ENCODE measurements at regions not wholly inside any gene's neighbourhood (a gene's known extent, or its start where the extent isn't known, plus 50 kb on each side); places are given as distances from the start of the nearest gene placed in this dataset.

DNA sequence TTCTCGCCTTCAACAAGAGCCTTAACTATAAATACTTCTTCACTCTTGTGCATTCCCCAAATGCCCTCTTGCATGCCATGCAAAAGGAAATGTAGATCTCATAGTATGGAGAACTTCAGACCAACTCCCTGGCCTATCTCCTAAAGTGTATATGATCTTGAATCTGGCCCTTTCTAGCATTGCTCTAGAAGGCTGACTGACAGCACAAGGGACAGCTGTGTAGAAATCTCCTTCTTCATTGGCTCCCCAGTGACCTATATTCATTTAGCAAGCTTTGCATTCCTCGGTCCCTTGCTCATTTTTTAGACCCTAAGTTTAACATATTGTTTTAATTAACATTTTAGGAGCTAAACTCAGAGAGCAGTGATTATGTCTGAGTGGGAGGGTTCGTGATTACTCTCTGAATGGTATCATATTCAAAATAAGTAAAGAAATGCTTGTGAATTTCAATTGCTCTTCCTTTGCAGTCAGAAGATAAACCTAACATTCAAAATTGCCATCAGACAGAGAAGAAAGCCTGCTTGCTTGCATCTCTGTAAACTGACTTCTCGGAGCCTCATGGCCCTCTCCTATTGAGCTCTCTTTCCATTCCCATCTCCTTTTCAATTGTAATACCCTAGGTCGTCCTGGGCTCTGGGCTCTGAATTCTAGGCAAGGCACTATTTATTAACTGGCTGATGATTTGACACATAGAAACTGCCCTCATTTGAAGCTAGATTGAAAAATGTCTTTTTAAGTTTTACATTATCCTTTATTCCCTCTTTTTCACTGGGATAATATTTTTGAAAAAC, 120.3 kb upstream of the PRKG2 start:
- H3K36me3 ChIP-seq (ENCODE audit: insufficient read depth, low read length): no peaks in the 10 kb centered on the region
- H3K79me2 ChIP-seq (replicated peaks; ENCODE audit: insufficient read depth, low read length): no peaks in the 10 kb centered on the region
- no peaks in the 10 kb centered on the region for H3K9me2 ChIP-seq (ENCODE audit: insufficient read depth, low read length)
- H3F3A ChIP-seq (ENCODE audit: insufficient read depth, low read length, poor library complexity, severe bottlenecking): no peaks in the 10 kb centered on the region
- TF ChIP-seq, protein P1, sequence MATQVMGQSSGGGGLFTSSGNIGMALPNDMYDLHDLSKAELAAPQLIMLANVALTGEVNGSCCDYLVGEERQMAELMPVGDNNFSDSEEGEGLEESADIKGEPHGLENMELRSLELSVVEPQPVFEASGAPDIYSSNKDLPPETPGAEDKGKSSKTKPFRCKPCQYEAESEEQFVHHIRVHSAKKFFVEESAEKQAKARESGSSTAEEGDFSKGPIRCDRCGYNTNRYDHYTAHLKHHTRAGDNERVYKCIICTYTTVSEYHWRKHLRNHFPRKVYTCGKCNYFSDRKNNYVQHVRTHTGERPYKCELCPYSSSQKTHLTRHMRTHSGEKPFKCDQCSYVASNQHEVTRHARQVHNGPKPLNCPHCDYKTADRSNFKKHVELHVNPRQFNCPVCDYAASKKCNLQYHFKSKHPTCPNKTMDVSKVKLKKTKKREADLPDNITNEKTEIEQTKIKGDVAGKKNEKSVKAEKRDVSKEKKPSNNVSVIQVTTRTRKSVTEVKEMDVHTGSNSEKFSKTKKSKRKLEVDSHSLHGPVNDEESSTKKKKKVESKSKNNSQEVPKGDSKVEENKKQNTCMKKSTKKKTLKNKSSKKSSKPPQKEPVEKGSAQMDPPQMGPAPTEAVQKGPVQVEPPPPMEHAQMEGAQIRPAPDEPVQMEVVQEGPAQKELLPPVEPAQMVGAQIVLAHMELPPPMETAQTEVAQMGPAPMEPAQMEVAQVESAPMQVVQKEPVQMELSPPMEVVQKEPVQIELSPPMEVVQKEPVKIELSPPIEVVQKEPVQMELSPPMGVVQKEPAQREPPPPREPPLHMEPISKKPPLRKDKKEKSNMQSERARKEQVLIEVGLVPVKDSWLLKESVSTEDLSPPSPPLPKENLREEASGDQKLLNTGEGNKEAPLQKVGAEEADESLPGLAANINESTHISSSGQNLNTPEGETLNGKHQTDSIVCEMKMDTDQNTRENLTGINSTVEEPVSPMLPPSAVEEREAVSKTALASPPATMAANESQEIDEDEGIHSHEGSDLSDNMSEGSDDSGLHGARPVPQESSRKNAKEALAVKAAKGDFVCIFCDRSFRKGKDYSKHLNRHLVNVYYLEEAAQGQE (IDR thresholded peaks at IDR 0.05; ENCODE audit: borderline replicate concordance): no peak
- TF ChIP-seq, protein P2, sequence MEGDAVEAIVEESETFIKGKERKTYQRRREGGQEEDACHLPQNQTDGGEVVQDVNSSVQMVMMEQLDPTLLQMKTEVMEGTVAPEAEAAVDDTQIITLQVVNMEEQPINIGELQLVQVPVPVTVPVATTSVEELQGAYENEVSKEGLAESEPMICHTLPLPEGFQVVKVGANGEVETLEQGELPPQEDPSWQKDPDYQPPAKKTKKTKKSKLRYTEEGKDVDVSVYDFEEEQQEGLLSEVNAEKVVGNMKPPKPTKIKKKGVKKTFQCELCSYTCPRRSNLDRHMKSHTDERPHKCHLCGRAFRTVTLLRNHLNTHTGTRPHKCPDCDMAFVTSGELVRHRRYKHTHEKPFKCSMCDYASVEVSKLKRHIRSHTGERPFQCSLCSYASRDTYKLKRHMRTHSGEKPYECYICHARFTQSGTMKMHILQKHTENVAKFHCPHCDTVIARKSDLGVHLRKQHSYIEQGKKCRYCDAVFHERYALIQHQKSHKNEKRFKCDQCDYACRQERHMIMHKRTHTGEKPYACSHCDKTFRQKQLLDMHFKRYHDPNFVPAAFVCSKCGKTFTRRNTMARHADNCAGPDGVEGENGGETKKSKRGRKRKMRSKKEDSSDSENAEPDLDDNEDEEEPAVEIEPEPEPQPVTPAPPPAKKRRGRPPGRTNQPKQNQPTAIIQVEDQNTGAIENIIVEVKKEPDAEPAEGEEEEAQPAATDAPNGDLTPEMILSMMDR (IDR thresholded peaks at IDR 0.05; ENCODE audit: poor library complexity, severe bottlenecking): no peak
- TF ChIP-seq TAF1 (IDR thresholded peaks at IDR 0.05; ENCODE audit: low read depth): no peak
- TF ChIP-seq RAD21 (conservative IDR thresholded peaks at IDR 0.05): no peak
- TF ChIP-seq MXI1 (conservative IDR thresholded peaks at IDR 0.05; ENCODE audit: poor library complexity, severe bottlenecking): no peak
- no peak for TF ChIP-seq POLR2AphosphoS5 (IDR thresholded peaks at IDR 0.05)
- no peak for TF ChIP-seq SMC3 (conservative IDR thresholded peaks at IDR 0.05; ENCODE audit: poor library complexity)
- TF ChIP-seq EP300 (conservative IDR thresholded peaks at IDR 0.05; ENCODE audit: poor library complexity, severe bottlenecking): no peak
- no peak for TF ChIP-seq EZH2 (IDR thresholded peaks at IDR 0.05; ENCODE audit: borderline replicate concordance, insufficient read depth, low read length, poor library complexity, severe bottlenecking)
- H2AFZ ChIP-seq (ENCODE audit: low read depth, low read length): no peak overlapping the region
- no peak overlapping the region for H3K27ac ChIP-seq (ENCODE audit: low read length)
- H3K9ac ChIP-seq (ENCODE audit: low read length): no peak overlapping the region
- H3K27me3 ChIP-seq (ENCODE audit: insufficient read depth, low read depth, low read length): no peaks in the 10 kb centered on the region
- H3K4me3 ChIP-seq (ENCODE audit: low read length): no peak overlapping the region
- no peaks in the 10 kb centered on the region for H4K20me1 ChIP-seq (ENCODE audit: insufficient read depth)
- H3K9me3 ChIP-seq (ENCODE audit: low read length): no peaks in the 10 kb centered on the region
- no peak overlapping the region for H3K4me2 ChIP-seq (ENCODE audit: low read length)

DNA sequence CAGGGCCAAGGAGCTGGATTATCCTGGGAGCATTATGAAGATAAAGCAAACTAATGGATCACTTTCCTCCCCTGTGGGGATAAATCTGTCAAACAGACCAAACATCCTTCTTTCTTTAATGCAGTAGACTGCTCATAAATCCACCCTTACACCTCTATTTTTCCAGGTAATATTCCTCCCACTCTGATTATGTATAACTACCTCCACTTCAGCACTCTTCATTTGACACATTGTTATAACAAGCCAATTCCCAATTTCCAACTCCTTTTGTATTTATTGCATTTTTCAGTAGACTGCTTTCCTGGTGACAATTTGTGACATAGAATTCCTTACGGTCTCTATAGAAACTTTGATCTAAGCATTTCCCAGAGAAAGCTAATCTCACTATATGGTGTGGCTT, 115.0 kb upstream of the PRKG2 start:
- Histone ChIP-seq H2AFZ (ENCODE audit: low read depth, low read length) (no peak overlapping the region), H3K79me2 (replicated peaks; ENCODE audit: insufficient read depth, low read length) (no peaks in the 10 kb centered on the region), H3K9me2 (ENCODE audit: insufficient read depth, low read length) (no peaks in the 10 kb centered on the region), H3K4me3 (ENCODE audit: low read length) (no peak overlapping the region), H3K9me3 (ENCODE audit: low read length) (no peaks in the 10 kb centered on the region), H3F3A (ENCODE audit: insufficient read depth, low read length, poor library complexity, severe bottlenecking) (no peaks in the 10 kb centered on the region), H3K27ac (ENCODE audit: low read length) (no peak overlapping the region), H3K27me3 (ENCODE audit: insufficient read depth, low read depth, low read length) (no peaks in the 10 kb centered on the region), H3K4me2 (ENCODE audit: low read length) (no peak overlapping the region), H3K9ac (ENCODE audit: low read length) (no peak overlapping the region), H4K20me1 (ENCODE audit: insufficient read depth) (no peaks in the 10 kb centered on the region), H3K36me3 (ENCODE audit: insufficient read depth, low read length) (no peaks in the 10 kb centered on the region)
- TF ChIP-seq TAF1 (IDR thresholded peaks at IDR 0.05; ENCODE audit: low read depth) (no peak), RAD21 (conservative IDR thresholded peaks at IDR 0.05) (no peak), SMC3 (conservative IDR thresholded peaks at IDR 0.05; ENCODE audit: poor library complexity) (no peak), POLR2AphosphoS5 (IDR thresholded peaks at IDR 0.05) (peak; percentile 49), EZH2 (IDR thresholded peaks at IDR 0.05; ENCODE audit: borderline replicate concordance, insufficient read depth, low read length, poor library complexity, severe bottlenecking) (no peak), EP300 (conservative IDR thresholded peaks at IDR 0.05; ENCODE audit: poor library complexity, severe bottlenecking) (peak; percentile 54), MXI1 (conservative IDR thresholded peaks at IDR 0.05; ENCODE audit: poor library complexity, severe bottlenecking) (no peak)
- TF ChIP-seq, protein P1 (IDR thresholded peaks at IDR 0.05; ENCODE audit: borderline replicate concordance): peak; percentile 99
- TF ChIP-seq, protein P2 (IDR thresholded peaks at IDR 0.05; ENCODE audit: poor library complexity, severe bottlenecking): no peak

Data from neural cell (in vitro differentiated cells).